Tibial nerve (tissue), 4 donors: ENCODE measurements at regions not wholly inside any gene's neighbourhood (a gene's known extent, or its start where the extent isn't known, plus 50 kb on each side); places are given as distances from the start of the nearest gene placed in this dataset.

Experiments
- DNase-seq, 2 donors: peaks; one replicate each; pipeline ENCODE4 v3.0.0-alpha.2; 2019; ENCODE audit warnings: low spot score in 2 of 2
- H3K27ac ChIP-seq, 4 donors: fragments of 200-600 bp; sonication (generic) in 3 of 4; one replicate each; pipeline ENCODE4 v1.5.1; 2017 to 2019; ENCODE audit warnings: mild to moderate bottlenecking in 1 of 4
- H3K27me3 ChIP-seq, 2 donors: fragments of 200-600 bp; sonication (generic) in 1 of 2; one replicate each; pipeline versions ENCODE4 v1.5.1 to v1.6.0; 2017 to 2019
- H3K36me3 ChIP-seq, 3 donors: fragments of 200-600 bp; sonication (generic); one replicate each; pipeline ENCODE4 v1.5.1; 2018 to 2019
- H3K4me1 ChIP-seq, 4 donors: fragments of 200-600 bp; sonication (generic) in 3 of 4; one replicate each; pipeline ENCODE4 v1.5.1; 2017 to 2019
- H3K4me3 ChIP-seq, 4 donors: fragments of 200-600 bp; sonication (generic) in 3 of 4; one replicate each; pipeline ENCODE4 v1.5.1; 2017 to 2019; ENCODE audit warnings: mild to moderate bottlenecking in 1 of 4, moderate library complexity in 1 of 4
- H3K9me3 ChIP-seq, 4 donors: fragments of 200-600 bp; sonication (generic) in 3 of 4; one replicate each; pipeline ENCODE4 v1.5.1; 2017 to 2019
- CTCF ChIP-seq, 5 experiments: fragments of 200-600 bp in 3 of 5; fragments of 450-650 bp in 2 of 5; sonication (generic) in 3 of 5; IDR thresholded peaks; one replicate each; pipeline ENCODE4 v1.5.1; 2016 to 2019; ENCODE audit warnings: antibody characterized with exemption in 5 of 5, mild to moderate bottlenecking in 3 of 5, moderate library complexity in 2 of 5
- EP300 ChIP-seq, 2 donors: sonication (generic); formaldehyde crosslinking; IDR thresholded peaks; one replicate each; pipeline ENCODE4 v1.6.1; 2017; ENCODE audit warnings: antibody characterized with exemption in 2 of 2, mild to moderate bottlenecking in 1 of 2
- POLR2A ChIP-seq, 2 donors: fragments of 450-650 bp; IDR thresholded peaks; one replicate each; pipeline ENCODE4 v1.6.1; 2017; ENCODE audit warnings: antibody characterized with exemption in 2 of 2, mild to moderate bottlenecking in 2 of 2, moderate library complexity in 2 of 2
- whole genome bisulfite sequencing, 2 donors: methylation state at CpG; one replicate each; pipeline ENCODE4 v1.1.5; 2018; 5-methylcytosine and 5-hydroxymethylcytosine counted together

DNA sequence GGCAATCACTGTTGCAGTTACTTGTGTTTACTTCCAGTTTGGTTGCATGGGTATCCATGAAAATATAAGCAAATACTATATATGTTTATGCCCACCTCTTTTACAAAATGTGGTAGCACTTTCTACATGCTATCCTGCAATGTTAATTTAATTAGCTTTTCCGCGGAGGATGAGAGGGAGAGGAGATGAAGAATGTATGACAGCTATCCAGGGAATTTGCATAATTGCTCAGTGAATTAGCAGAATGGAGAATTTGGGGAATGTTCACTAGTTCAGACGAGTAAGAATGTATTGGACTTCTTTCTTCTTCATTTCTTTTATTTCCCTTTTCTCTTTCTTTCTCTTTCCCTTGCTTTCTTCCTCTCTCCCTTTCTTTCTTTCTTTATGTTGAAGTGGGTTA lies 140.7 kb upstream of the SLC28A3 start:
- no peaks in the 10 kb centered on the region for H3K27me3 ChIP-seq
- H3K4me3 ChIP-seq = no peak overlapping the region
- H3K36me3 ChIP-seq = no peaks in the 10 kb centered on the region
- TF ChIP-seq CTCF (IDR thresholded peaks at IDR 0.05) (no peak), POLR2A (IDR thresholded peaks at IDR 0.05) (no peak), EP300 (IDR thresholded peaks at IDR 0.05) (no peak)
- no peak overlapping the region for H3K27ac ChIP-seq
- no peaks in the 10 kb centered on the region for H3K4me1 ChIP-seq
- no peak for DNase-seq
- WGBS, 2 donors = 59 to 65% methylated on average over 3 of the region's 3 CpGs
- H3K9me3 ChIP-seq = no peaks in the 10 kb centered on the region

DNA sequence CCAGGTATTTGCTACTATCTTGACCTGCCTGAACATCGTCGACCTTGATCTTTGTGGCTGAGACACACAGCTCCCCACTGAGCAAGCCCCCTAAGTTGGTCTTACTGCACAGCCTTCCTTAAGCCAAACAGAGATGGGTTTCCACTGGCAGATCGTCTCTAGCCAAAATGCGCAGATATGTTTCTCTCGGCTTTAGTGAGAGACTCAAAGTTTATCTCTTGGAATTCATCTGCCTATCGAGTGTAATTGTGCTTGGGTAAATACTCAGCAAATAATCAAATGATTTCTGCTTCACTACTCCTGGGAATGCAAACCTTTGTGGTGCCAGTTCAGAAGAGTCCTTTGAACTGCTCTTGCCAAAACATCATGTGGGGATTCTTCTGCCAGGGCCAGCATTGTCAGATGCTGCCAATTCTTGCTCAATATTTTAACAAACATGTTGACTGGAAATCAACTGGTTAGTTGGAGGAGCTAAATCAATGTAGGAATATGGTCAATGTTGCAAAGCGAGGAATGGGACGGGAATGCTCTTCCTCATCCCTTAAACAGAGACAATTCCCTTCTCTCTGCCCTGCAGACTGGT lies 141.2 kb upstream of the SLC28A3 start:
- peak in 1 of 2 donors; percentile 44 for TF ChIP-seq EP300 (IDR thresholded peaks at IDR 0.05)
- no peak for TF ChIP-seq POLR2A (IDR thresholded peaks at IDR 0.05)
- Histone ChIP-seq H3K36me3 (no peaks in the 10 kb centered on the region), H3K4me3 (no peak overlapping the region), H3K9me3 (no peaks in the 10 kb centered on the region), H3K27ac (no peak overlapping the region), H3K27me3 (no peaks in the 10 kb centered on the region), H3K4me1 (no peaks in the 10 kb centered on the region)
- WGBS, 2 donors = 82 to 84% methylated on average over 8 of the region's 8 CpGs
- DNase-seq = no peak

DNA sequence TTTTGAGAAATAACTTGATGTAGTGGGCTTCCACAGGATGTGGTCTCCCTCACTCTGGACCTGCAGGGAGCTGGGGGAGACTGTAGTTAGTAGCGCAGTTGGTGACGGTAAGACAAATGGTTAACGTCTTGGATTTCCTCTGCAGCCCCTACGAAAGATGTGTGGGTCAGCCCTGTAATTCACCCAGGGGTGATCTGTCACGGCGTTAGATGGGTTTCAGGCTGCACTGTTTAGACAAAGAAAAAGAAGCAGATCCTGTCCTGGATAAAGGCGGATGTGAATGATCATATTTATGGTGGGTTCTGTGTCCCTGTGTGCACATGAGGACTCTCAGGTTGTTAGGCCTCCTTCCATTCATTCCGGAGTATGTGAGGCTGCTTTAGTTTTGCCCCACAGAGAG lies 142.0 kb upstream of the SLC28A3 start:
- 68 to 72% methylated on average over 8 of the region's 8 CpGs for WGBS, 2 donors
- no peak overlapping the region for H3K4me3 ChIP-seq
- no peaks in the 10 kb centered on the region for H3K4me1 ChIP-seq
- H3K9me3 ChIP-seq = no peaks in the 10 kb centered on the region
- no peak overlapping the region for H3K27ac ChIP-seq
- no peak for DNase-seq
- no peaks in the 10 kb centered on the region for H3K36me3 ChIP-seq
- no peaks in the 10 kb centered on the region for H3K27me3 ChIP-seq
- TF ChIP-seq CTCF (IDR thresholded peaks at IDR 0.05) (no peak), EP300 (IDR thresholded peaks at IDR 0.05) (no peak), POLR2A (IDR thresholded peaks at IDR 0.05) (no peak)

- Histone ChIP-seq H3K4me1 (no peaks in the 10 kb centered on the region), H3K36me3 (no peaks in the 10 kb centered on the region), H3K4me3 (no peak overlapping the region), H3K27me3 (no peaks in the 10 kb centered on the region), H3K27ac (no peak overlapping the region), H3K9me3 (no peaks in the 10 kb centered on the region)
- 83 to 84% methylated on average over 6 of the region's 6 CpGs for WGBS, 2 donors
- TF ChIP-seq EP300 (IDR thresholded peaks at IDR 0.05) = no peak
- TF ChIP-seq POLR2A (IDR thresholded peaks at IDR 0.05) = no peak
- TF ChIP-seq CTCF (IDR thresholded peaks at IDR 0.05) = no peak
- DNase-seq = no peak
These were observed 143.6 kb upstream of the SLC28A3 start for GRCh38 chr9:84484172-84484571.

GRCh38 chr9:84485539-84485938 lies 145.0 kb upstream of the SLC28A3 start:
- Histone ChIP-seq H3K36me3 (no peaks in the 10 kb centered on the region), H3K4me3 (no peak overlapping the region), H3K27ac (no peak overlapping the region), H3K4me1 (no peaks in the 10 kb centered on the region), H3K9me3 (no peaks in the 10 kb centered on the region), H3K27me3 (no peaks in the 10 kb centered on the region)
- DNase-seq = no peak
- 80 to 89% methylated on average over 2 of the region's 2 CpGs for WGBS, 2 donors
- no peak for TF ChIP-seq CTCF (IDR thresholded peaks at IDR 0.05)
- TF ChIP-seq EP300 (IDR thresholded peaks at IDR 0.05) = no peak
- no peak for TF ChIP-seq POLR2A (IDR thresholded peaks at IDR 0.05)

DNA sequence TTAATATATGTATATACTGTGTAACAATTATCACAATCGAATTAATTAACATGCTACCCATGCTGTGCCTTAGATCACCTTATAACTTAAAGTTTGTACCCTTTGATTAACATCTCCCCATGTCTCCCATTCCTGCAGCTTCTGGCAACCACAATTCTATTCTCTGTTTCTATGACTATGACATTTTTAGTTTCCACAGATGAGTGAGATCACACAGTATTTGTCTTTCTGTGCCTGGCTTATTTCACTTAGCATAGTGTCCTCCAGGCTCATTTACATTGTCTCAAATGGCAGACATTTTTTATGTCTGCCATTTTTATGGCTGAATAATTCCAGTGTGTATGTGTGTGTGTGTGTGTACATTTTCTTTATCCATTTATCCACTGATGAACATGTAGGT lies 146.1 kb upstream of the SLC28A3 start:
- 83 to 85% methylated on average over 1 of the region's 1 CpG for WGBS, 2 donors
- no peak overlapping the region for H3K4me3 ChIP-seq
- no peaks in the 10 kb centered on the region for H3K9me3 ChIP-seq
- H3K27ac ChIP-seq = no peak overlapping the region
- no peaks in the 10 kb centered on the region for H3K27me3 ChIP-seq
- H3K36me3 ChIP-seq = no peaks in the 10 kb centered on the region
- TF ChIP-seq EP300 (IDR thresholded peaks at IDR 0.05) = no peak
- TF ChIP-seq POLR2A (IDR thresholded peaks at IDR 0.05) = no peak
- TF ChIP-seq CTCF (IDR thresholded peaks at IDR 0.05) = no peak
- H3K4me1 ChIP-seq = no peaks in the 10 kb centered on the region
- no peak for DNase-seq
